22Rv1 (cell line): ENCODE measurements at regions not wholly inside any gene's neighbourhood (a gene's known extent, or its start where the extent isn't known, plus 50 kb on each side); places are given as distances from the start of the nearest gene placed in this dataset.

Experiments used
- ZFX ChIP-seq: fragments of 450-650 bp; IDR thresholded peaks from 2 replicates; pipeline ENCODE4 v1.6.1; 2017; ENCODE audit warnings: antibody characterized with exemption, borderline replicate concordance
- TF ChIP-seq, protein P1 (sequence below): fragments of 450-650 bp; IDR thresholded peaks from 2 replicates; pipeline ENCODE4 v1.5.1; 2017; ENCODE audit warnings: mild to moderate bottlenecking

DNA sequence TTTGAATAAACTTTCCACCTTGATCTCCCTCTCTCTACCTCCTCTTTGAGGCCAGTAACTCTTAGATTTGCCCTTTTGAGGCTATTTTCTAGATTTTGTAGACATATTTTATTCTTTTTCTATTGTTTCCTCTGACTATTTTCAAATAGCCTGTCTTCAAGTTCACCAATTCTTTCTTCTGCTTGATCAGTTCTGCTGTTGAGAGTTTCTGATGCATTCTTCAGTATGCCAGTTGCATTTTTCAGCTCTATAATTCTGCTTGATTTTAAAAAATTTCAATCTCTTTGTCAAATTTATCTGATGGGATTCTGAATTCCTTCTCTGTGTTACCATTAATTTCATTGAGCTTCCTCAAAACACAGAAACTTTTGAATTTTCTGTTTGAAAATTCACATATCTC is 257.5 kb downstream of the HAPSTR1 start:
- TF ChIP-seq, protein P1, sequence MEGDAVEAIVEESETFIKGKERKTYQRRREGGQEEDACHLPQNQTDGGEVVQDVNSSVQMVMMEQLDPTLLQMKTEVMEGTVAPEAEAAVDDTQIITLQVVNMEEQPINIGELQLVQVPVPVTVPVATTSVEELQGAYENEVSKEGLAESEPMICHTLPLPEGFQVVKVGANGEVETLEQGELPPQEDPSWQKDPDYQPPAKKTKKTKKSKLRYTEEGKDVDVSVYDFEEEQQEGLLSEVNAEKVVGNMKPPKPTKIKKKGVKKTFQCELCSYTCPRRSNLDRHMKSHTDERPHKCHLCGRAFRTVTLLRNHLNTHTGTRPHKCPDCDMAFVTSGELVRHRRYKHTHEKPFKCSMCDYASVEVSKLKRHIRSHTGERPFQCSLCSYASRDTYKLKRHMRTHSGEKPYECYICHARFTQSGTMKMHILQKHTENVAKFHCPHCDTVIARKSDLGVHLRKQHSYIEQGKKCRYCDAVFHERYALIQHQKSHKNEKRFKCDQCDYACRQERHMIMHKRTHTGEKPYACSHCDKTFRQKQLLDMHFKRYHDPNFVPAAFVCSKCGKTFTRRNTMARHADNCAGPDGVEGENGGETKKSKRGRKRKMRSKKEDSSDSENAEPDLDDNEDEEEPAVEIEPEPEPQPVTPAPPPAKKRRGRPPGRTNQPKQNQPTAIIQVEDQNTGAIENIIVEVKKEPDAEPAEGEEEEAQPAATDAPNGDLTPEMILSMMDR = no peak
- no peak for TF ChIP-seq ZFX
